GM18511 (cell line): ENCODE measurements at regions not wholly inside any gene's neighbourhood (a gene's known extent, or its start where the extent isn't known, plus 50 kb on each side); places are given as distances from the start of the nearest gene placed in this dataset.
"Not testable (repeated sequence)": the region's sequence is repeated elsewhere in the genome, so short reads cannot be mapped to it uniquely, and the experiment has no call there.

Source experiments
- ATAC-seq: cut with Tn5 transposase; IDR thresholded peaks from one replicate; pipeline ENCODE4 v1.9.1; 2021; ENCODE audit warnings: mild to moderate bottlenecking, moderate library complexity; ENCODE audit not compliant: unreplicated experiment

DNA sequence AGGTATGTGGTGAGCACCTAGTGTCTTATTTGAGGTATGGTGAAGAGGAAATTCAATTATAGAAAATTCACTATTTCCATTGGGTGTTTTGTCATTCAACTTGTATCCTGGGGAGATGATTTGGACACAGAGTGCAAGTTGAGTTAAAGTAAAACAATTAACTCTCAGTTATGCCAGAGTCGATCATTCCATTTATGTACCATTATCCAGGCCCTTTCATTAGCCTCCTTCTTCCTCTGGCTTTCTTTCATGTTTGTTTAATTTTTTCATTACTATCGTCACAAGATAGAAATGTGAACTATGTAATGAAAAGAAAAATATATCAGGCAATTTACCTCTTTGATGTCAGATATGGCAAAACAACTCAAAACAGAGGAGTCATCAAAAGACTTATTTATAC, 1347.2 kb upstream of the NUDT12 start:
- ATAC-seq, result no peak

DNA sequence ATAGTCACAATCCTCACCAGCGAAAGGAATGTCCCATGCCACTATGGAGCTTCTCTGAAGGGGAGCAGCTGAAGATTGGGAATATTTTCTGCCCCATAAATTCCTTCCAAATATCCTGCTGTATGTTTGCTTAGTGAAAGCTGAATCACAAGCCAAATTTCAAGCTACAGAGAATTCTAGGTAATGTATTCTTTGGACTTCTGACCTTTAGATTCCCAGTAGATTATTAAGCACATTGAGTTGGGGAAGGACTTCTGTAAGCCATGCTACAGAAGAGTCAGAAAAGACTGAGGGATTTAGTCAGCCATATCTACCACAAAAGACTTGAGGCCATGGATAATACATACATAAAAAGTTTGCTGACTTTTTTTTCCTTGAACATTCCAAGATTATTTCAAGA, 1342.0 kb upstream of the NUDT12 start:
- no peak for ATAC-seq

DNA sequence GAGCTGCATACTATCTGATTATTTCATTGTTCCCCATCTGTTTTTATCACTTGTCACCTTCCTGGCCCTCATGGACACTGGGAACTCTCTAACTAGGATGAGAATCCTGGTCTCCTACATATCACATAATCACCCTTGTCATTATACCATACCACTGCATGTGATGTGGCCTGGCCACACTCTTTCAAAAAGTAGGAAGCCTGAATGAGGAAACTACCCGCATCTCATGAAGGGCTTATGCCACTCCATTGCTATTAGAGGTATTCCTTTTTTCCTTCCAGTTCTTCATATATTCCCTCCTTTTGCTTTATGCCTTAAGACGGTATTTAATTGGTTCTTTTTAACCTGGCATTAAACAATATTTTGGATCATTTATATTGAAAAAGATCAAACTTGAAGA, 1341.4 kb upstream of the NUDT12 start:
- ATAC-seq, result no peak

DNA sequence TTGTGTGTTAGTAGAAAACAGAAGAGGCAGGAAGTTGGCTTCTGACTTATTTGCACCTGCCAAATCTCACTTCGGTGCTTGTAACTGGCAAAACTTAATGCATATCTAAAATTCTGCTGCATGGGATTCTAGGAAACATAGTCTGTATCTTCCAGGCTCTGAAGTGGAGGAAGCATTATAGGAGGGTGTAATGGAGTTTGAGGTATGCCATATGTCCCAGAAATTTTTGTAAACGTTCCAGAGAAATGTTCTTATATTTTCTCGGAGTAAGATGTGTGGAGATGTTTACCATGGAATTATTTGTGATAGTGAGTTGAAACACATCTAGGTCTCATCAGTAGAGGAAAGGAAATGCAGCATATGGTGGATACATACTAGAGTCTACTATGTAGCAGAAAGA, 1329.0 kb upstream of the NUDT12 start:
- ATAC-seq, result no peak

DNA sequence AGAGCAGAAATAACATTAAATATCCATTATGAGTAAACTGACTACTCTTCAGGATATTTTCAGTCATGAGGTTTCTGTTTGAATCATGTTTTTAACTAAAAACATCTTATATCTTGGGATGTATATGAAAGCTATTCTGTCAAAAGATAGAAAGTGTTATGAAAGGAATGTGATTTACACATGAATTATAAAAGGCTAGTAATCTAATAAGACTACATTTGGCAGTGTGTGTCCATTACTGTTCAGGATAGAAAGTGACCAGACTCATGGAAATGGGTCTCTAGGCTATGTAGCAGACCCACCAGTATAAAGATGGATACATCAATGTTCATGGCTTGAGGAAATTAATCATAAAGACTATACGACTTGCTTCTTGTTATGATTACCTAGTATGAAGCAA, 1328.2 kb upstream of the NUDT12 start:
- no peak for ATAC-seq

DNA sequence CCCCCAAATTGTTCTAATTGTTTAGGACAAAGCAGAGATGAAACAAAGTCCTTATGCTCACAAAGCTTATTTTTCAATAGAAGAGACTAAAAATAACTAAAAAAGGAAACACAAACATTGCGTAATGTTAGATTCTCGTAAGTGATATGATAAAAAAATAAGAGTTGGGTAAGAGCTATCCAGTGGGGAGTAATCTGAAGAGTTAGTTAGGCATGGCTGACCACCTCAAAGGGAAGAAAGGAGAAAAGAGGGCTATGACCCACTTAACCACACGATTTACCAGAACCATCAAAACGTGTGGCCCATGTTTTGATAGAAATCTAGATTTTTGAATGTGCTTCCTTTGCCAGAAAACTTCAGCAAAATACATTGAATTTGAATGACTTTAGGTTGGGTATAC, 1296.8 kb upstream of the NUDT12 start:
- ATAC-seq, result no peak

DNA sequence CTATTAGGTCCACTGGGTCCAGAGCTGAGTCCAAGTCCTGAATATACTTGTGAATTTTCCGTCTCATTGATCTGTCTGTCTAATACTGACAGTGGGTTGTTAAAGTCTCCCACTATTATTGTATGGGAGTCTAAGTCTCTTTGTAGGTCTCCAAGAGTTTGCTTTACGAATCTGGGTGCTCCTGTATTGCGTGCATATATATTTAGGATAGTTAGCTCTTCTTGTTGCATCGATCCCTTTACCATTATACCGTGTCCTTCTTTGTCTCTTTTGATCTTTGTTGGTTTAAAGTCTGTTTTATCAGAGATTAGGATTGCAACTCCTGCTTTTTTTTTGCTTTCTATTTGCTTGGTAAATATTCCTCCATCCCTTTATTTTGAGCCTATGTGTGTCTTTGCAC, 1289.5 kb upstream of the NUDT12 start:
- not testable (repeated sequence) for ATAC-seq

DNA sequence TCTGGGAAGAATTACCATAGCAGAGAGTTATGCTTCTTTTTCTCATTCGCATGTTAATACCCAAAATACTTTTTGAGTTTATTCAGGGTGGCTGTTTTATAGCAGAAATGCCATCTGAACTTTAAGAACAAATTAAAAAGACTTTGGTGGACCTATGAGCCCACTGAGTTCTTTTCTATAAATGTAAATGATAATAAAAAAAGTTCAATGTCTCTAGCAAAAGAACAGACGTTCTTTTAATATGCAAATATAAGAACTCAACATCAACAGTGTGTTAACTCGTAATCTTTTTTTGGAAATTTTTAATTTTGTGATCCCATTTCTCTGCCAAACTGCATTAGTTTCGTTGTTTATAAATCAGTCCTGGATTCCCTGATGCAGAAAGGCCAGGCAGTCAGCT, 1283.0 kb upstream of the NUDT12 start:
- no peak for ATAC-seq

DNA sequence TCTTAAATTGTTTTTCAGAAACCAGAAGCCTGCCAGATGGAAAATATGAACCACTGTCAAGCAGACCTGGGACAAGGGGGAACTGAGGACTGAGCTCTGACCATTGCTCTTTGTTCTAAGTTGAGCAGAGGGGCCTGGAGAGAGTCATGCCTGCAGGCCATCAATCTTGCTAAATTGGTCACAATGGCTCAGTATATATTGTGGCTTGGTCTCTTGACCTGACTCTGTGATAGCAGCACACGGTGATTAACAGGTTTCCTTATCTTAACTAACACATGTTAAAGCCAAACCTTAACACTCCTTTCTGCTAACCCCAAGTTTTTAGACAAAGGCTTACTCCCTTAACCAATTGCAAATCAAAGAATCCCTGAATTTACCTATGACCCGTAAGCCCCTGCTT, 1281.2 kb upstream of the NUDT12 start:
- no peak for ATAC-seq

DNA sequence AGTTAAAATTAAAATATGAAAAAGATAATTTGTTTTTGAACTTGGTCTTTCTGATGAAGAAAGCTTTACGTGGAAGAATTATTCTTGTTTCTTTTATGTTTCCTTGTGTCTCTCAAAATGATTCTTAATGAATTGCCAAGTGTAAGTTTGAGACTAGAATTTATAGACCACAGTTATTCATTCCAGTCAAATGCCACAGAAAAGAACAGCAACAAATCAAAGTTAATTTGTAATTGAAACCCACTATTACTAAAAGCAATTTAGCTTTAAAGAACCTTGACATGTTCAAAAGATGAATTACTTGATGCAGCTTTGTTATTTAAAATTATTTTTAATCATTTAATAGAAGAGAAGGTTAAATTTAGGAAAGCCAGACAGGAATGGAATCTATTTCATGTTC, 1277.7 kb upstream of the NUDT12 start:
- no peak for ATAC-seq

DNA sequence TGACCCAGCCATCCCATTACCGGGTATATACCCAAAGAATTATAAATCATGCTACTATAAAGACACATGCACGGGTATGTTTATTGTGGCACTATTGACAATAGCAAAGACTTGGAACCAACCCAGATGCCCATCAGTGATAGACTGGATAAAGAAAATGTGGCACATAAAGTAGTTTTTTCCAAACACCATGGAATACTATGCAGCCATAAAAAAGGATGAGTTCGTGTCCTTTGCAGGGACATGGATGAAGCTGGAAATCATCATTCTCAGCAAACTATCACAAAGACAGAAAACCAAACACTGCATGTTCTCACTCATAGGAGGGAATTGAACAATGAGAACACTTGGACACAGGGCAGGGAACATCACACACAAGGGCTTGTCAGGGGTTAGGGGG, 1268.9 kb upstream of the NUDT12 start:
- ATAC-seq, result not testable (repeated sequence)

DNA sequence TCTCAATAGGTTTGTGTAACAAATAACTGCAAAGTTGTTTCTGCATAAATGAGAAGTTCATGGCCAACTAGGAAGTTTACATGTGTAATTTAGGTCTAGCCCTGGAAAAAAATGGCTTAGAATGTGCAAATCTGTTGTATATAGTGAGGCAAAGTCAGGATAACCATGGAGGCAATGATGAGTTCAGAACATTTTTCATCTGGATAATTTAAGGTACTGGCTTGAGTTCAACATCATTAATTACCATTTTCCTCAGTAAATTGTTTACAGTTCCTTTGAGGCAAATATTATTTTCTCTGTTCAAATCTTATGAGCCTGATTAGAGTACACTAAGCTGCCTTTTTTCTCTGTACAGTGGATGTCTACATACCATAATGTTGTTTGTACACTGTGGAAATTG, 1259.0 kb upstream of the NUDT12 start:
- no peak for ATAC-seq

DNA sequence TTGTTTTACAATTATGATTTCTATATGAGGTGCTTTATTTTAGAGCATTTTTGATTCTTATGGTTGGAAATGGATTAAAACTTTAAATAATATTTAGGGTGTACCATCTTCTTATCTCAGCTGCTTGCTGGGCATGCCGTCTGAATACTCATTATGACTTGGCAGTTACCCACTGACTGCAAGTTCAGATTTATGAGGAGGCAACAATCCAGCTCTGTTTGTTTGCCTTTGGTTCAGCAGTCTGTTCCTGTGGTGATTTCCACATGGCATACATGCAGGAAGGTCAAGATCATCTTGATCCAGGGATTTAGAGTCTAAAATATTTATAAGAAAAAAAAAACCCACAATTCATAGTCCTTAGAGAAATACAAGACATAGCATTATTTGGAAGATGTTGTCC, 1254.5 kb upstream of the NUDT12 start:
- ATAC-seq, result no peak

DNA sequence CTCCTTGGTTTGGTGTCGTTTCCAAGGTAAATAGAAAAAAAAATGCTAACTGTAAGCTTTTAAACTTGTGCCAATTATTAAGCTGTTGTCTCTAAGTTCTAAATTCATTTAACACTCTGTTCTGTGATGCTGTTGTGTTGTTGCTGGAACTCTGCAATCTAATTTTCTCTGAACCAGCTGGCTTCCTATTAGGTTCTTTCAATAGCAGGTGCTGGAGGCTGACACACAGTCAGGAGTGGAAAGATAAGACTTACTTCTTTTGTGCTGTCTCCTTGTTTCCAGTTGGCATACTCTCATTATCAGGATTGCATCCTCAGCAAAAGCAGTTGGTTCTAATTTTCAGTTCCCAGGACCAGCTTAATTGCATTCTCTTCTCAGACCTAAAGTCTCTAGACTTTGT, 1252.6 kb upstream of the NUDT12 start:
- no peak for ATAC-seq

DNA sequence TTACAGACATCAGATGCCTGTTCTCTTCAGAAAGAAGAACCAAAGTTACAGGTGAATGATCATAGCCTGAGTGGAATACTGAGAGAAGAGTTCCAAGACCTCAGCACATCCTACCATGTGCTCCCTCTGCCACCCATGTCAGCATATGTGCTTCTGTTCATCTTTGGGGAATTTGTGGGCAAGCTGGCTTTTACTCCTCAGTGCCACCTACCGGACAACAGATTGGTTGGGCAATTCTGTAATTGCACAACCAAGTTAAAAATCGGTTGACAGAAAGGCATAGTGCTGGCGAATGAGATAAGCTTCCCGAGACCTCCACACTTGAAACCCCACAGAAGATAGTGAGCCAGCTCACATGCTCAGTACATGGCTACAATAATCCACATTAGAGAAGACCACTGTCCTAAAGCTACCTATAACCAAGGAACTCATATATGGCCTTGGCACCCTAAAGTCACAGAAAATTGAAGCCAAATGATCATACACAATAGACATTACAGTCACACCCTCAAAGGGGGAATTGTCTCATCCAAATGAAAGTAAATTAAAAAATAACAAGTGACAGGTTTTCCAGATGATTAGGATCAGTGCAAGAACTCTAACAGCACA, 1238.0 kb upstream of the NUDT12 start:
- ATAC-seq, result no peak

DNA sequence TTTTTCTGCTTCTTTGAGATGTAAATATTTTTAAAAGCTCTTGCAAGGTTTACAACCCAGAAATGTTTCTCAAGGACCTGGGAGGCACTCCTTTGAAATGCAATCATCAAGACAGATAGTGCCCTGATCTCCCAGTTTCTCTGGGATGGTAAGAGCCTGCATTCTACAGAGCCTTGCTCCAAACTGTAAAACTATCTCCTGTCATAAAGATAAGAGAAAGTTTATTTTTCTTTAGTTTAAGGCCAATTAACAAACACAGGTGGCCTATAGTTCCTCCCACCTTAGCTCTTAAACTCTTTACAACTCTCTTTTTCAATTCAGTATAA, 1231.1 kb upstream of the NUDT12 start:
- no peak for ATAC-seq

DNA sequence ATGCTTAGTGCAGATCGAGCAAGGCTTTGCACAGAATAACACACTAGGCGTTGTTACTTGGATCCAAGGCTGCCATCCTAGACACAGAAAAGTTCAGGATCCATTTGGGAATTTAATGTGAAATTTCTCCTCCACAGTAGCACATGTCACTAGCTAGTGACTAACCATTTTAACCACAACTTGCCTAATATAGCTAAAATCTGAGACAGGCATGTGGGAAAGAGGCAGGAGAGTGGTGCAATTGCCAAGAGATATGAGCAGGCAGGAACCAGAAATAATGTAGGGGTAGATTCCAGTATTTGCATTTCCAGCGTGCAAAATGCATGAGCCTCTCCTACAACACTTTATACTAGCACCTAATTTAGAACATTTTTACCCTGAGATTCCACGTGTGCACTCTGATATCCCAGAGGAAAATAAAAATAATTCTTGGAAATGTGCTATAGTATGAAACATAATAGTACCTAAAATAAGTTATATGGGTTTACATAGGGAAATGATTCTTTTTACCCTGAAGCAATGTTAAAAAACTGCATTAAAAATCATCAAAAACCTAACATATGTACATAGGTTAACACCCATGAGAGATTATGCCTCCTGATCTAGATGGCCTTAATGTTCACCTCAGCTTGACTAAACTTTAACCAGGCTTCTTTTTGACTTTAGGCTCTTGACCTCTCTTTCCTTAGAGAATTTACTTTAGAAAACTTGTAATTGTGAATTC, 1230.6 kb upstream of the NUDT12 start:
- ATAC-seq, result no peak

DNA sequence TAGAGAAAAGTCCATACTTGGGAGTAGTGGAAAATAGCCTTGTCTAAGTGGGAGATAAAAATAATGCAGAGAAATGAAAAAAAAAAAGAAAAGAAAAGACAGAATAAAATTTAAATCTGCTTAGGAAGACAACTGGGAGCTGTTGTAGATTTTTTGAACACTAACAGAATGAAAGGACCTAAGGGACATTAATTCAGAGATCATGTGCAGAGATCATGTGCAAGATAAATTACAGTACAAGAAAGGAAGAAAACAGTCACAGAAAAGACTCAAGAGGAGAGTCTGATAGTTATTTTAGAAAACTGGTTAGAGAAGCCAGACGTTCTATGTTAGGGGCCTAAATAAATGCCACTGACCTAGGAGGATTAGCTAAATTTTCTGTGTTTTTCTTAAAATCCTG, 1226.8 kb upstream of the NUDT12 start:
- ATAC-seq, result no peak

DNA sequence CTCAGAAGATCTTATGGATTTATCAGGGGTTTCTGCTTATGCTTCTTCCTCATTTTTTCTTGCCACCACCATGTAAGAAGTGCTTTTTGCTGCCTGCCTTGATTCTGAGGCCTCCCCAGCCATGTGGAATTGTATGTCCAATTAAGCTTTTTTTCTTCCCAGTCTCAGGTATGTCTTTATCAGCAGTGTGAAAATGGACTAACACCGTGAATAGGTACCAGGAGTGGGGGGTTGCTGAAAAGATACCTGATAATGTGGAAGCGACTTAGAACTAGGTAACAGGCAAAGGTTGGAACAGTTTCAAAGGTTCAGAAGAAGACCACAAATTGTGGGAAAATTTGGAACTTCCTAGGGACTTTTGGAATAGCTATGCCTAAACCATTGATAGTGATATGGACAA, 1222.5 kb upstream of the NUDT12 start:
- no peak for ATAC-seq

DNA sequence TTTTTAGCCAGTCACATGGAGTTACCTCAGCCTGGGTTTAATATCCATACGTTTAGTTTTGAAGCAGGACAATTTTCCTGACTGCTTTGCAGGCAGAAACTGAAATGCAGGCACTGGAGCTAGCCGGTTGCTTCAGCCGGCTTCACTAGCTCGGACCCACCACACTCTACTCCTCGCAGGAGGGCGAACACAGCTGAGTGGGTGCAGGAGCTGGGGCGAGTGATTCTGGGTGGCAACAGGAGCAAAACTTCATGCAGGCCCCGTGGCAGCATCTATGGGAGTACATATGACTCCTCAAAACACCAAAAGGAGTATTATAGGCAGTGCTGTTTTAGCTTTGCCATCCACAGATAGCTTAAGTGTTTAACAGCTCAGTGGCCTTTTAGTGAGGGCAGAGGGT, 1211.8 kb upstream of the NUDT12 start:
- no peak for ATAC-seq

DNA sequence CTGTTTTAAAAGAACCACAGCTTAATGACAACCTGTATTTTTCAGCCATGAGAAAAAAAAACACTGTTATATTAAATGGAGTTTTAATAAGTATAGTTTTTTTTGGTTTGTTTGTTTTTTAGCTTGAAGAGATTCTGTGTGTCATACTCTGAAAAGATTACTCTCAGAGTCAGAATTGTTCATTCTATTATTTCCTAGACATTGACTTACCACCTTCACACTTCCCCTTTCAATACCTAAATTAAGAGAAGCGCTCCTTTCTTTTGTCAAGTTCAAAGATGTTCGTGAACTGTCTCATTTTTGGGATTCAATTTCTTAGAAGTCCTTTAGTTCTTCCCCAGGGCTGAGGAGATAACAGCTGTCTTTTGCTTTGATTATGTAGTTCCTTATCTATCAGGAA, 1201.6 kb upstream of the NUDT12 start:
- no peak for ATAC-seq

DNA sequence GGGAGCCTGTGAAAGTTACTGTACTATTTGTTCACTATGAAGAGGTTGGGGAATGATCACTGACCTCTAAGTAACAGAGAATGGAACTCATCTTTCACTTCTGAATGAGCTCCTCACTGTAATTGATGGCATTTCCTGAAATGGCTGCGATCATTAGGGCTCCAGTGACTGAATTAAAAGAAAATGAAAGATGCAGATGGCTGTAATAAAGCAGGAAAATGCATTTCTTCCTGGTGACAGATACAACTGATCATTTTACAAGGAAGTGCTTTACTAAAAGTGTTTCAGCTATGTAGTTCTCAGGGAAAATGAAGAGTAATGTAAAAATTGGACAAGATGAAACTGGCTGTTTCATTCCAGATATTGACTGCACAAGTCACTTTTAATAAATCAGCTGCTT, 1200.6 kb upstream of the NUDT12 start:
- ATAC-seq, result no peak

DNA sequence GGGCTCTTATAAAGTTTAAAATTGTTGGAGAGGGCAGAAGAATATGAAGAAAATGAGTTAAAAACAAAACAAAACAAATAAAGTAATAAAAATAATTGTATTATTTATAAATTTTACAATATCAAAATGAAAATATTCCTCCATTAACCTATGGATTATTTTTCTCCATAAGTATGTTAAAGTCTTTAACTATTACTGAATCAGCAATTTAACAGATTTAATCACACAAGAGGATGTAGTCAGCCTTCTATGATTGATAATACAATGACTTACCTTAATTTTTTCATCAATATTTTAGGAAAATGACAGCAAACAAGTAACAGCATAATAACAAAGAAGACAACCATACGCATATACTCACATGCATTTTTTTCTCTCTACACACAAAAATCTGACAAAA, 1195.3 kb upstream of the NUDT12 start:
- no peak for ATAC-seq
